HS-5 (cell line): ENCODE measurements at regions not wholly inside any gene's neighbourhood (a gene's known extent, or its start where the extent isn't known, plus 50 kb on each side); places are given as distances from the start of the nearest gene placed in this dataset.
"Not testable (repeated sequence)": the region's sequence is repeated elsewhere in the genome, so short reads cannot be mapped to it uniquely, and the experiment has no call there.

Source experiments
- DNase-seq: peaks from one replicate; pipeline ENCODE4 v3.0.0-alpha.2; 2012; ENCODE audit warnings: low read depth

GRCh38 chr2:67777836-67778429, 284.9 kb downstream of the C1D start:
- DNase-seq: no peak

GRCh38 chr2:67780841-67781240, 282.0 kb downstream of the C1D start:
- not testable (repeated sequence) for DNase-seq

- no peak for DNase-seq
These were observed 280.4 kb downstream of the C1D start for GRCh38 chr2:67782443-67782842.

- no peak for DNase-seq
These were observed 279.8 kb downstream of the C1D start for GRCh38 chr2:67783026-67783425.

- DNase-seq: no peak
These were observed 272.2 kb downstream of the C1D start for GRCh38 chr2:67790622-67791021.

- no peak for DNase-seq
These were observed 270.6 kb downstream of the C1D start for GRCh38 chr2:67792191-67792590.

GRCh38 chr2:67792681-67793091, 270.1 kb downstream of the C1D start:
- DNase-seq: no peak

GRCh38 chr2:67797801-67798540, 264.8 kb downstream of the C1D start:
- DNase-seq: no peak

GRCh38 chr2:67798541-67799160, 264.2 kb downstream of the C1D start:
- no peak for DNase-seq

- DNase-seq: no peak
These were observed 262.9 kb downstream of the C1D start for GRCh38 chr2:67799886-67800285.

GRCh38 chr2:67802291-67802690, 260.5 kb downstream of the C1D start:
- DNase-seq: no peak

- DNase-seq: no peak
These were observed 260.0 kb downstream of the C1D start for GRCh38 chr2:67802824-67803223.

GRCh38 chr2:67806816-67807215, 256.0 kb downstream of the C1D start:
- no peak for DNase-seq

GRCh38 chr2:67808112-67808511, 254.7 kb downstream of the C1D start:
- no peak for DNase-seq

- DNase-seq: no peak
These were observed 250.1 kb downstream of the C1D start for GRCh38 chr2:67812682-67813081.

GRCh38 chr2:67823726-67824125, 239.1 kb downstream of the C1D start:
- no peak for DNase-seq

- DNase-seq: no peak
These were observed 238.6 kb downstream of the C1D start for GRCh38 chr2:67824186-67824585.

GRCh38 chr2:67825476-67825875, 237.3 kb downstream of the C1D start:
- DNase-seq: no peak

- no peak for DNase-seq
These were observed 234.7 kb downstream of the C1D start for GRCh38 chr2:67828066-67828465.

- DNase-seq: no peak
These were observed 233.3 kb downstream of the C1D start for GRCh38 chr2:67829470-67829869.

GRCh38 chr2:67833632-67834031, 229.2 kb downstream of the C1D start:
- DNase-seq: no peak

- no peak for DNase-seq
These were observed 228.3 kb downstream of the C1D start for GRCh38 chr2:67834482-67834881.

- no peak for DNase-seq
These were observed 227.5 kb downstream of the C1D start for GRCh38 chr2:67835266-67835665.

- no peak for DNase-seq
These were observed 225.9 kb downstream of the C1D start for GRCh38 chr2:67836866-67837265.
